HFF-Myc (cell line): ENCODE measurements at regions not wholly inside any gene's neighbourhood (a gene's known extent, or its start where the extent isn't known, plus 50 kb on each side); places are given as distances from the start of the nearest gene placed in this dataset.

Experiments
- DNase-seq: peaks from one replicate; pipeline ENCODE4 v3.0.0-alpha.2; 2011; ENCODE audit warnings: low read depth; ENCODE audit errors: extremely low read depth
- H3K4me3 ChIP-seq: replicated peaks from 2 replicates; pipeline ENCODE4 v1.5.1; 2011; ENCODE audit warnings: low read depth, mild to moderate bottlenecking, control low read depth, low read length
- TF ChIP-seq, protein P1 (sequence below): IDR thresholded peaks from 2 replicates; pipeline ENCODE4 v1.5.1; 2012; ENCODE audit warnings: mild to moderate bottlenecking, low read depth, low read length, control low read depth; ENCODE audit errors: missing control alignments

- no peak overlapping the region for H3K4me3 ChIP-seq
- TF ChIP-seq, protein P1, sequence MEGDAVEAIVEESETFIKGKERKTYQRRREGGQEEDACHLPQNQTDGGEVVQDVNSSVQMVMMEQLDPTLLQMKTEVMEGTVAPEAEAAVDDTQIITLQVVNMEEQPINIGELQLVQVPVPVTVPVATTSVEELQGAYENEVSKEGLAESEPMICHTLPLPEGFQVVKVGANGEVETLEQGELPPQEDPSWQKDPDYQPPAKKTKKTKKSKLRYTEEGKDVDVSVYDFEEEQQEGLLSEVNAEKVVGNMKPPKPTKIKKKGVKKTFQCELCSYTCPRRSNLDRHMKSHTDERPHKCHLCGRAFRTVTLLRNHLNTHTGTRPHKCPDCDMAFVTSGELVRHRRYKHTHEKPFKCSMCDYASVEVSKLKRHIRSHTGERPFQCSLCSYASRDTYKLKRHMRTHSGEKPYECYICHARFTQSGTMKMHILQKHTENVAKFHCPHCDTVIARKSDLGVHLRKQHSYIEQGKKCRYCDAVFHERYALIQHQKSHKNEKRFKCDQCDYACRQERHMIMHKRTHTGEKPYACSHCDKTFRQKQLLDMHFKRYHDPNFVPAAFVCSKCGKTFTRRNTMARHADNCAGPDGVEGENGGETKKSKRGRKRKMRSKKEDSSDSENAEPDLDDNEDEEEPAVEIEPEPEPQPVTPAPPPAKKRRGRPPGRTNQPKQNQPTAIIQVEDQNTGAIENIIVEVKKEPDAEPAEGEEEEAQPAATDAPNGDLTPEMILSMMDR = no peak
- DNase-seq = no peak
Measured at GRCh38 chr6:963456-963855, 270.5 kb upstream of the EXOC2 start.

DNA sequence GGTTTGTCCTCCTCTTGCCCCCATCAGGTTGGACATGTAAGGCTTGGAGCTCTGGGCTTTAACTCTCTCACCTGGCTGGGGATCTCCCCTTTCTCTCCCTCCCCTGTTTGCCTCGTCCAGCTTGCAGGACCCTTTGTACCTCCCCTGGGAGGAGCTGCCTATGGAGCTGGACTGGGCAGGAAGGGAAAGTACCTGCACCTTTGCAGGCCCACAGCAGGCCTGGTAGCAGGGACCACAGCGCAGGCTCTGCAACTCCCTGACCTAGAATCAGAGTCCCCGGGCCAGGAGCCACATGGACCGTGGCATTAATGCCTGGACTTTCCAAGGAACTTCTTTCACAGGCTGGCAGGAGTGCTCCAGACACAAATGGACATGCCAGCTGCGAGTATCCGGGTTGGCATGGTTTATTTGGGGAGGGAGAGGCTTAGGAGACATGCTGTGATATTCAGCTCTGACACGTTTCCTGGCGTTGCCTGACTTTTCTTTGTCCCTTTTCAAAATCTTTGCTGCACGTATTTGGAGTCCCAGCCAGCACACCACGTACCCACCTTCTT is 268.5 kb upstream of the EXOC2 start:
- no peak for DNase-seq
- H3K4me3 ChIP-seq = no peak overlapping the region
- TF ChIP-seq, protein P1 = no peak

- DNase-seq = no peak
- H3K4me3 ChIP-seq = no peak overlapping the region
- TF ChIP-seq, protein P1 = no peak
Measured at GRCh38 chr6:960356-960755, 267.4 kb upstream of the EXOC2 start.

- no peak overlapping the region for H3K4me3 ChIP-seq
- peak; percentile 98 for DNase-seq
- TF ChIP-seq, protein P1 = no peak
Measured at GRCh38 chr6:958488-958887, 265.5 kb upstream of the EXOC2 start.

GRCh38 chr6:951399-952181 is 258.7 kb upstream of the EXOC2 start:
- TF ChIP-seq, protein P1 = no peak
- no peak for DNase-seq
- H3K4me3 ChIP-seq = no peak overlapping the region

GRCh38 chr6:947235-947934 is 254.4 kb upstream of the EXOC2 start:
- TF ChIP-seq, protein P1 = no peak
- H3K4me3 ChIP-seq = no peak overlapping the region

More at GRCh38 chr6:947235-947934, 254.4 kb upstream of the EXOC2 start:
- no peak for DNase-seq
